ENCODE measurements at regions not wholly inside any gene's neighbourhood (a gene's known extent, or its start where the extent isn't known, plus 50 kb on each side); places are given as distances from the start of the nearest gene placed in this dataset.

DNA sequence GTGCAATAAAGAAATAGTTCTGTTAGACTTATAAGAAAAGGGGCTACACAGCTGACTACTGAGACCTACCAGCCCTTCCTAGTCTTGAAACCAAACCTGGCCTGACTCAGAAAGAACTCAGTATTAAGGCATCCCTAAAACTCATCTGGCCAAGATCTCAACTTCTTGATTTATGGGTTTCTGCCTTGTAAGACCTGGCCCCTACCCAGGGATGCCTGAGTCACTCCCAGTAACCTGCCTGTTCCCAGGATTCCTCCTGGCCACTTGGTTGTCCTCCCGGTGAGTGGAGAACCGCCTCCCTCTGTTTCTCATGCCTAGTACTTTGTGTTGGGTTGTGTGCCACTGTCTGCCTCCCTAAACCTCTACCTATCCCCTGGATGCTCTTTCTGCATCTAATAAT, 189.4 kb upstream of the PREP start:
- no peak for TF ChIP-seq MYC (IDR thresholded peaks at IDR 0.05; ENCODE audit: low read depth, low read length)
- TF ChIP-seq, protein P1, sequence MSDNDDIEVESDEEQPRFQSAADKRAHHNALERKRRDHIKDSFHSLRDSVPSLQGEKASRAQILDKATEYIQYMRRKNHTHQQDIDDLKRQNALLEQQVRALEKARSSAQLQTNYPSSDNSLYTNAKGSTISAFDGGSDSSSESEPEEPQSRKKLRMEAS (IDR thresholded peaks at IDR 0.05; ENCODE audit: insufficient read depth, insufficient read length): no peak
